DND-41 (cell line): ENCODE measurements at regions not wholly inside any gene's neighbourhood (a gene's known extent, or its start where the extent isn't known, plus 50 kb on each side); places are given as distances from the start of the nearest gene placed in this dataset.
"Not testable (repeated sequence)": the region's sequence is repeated elsewhere in the genome, so short reads cannot be mapped to it uniquely, and the experiment has no call there.

ENCODE experiments used
- ATAC-seq: fragments of 200-7000 bp; cut with Tn5 transposase; 3 replicates; pipeline ENCODE4 v1.9.1; 2021; ENCODE audit warnings: low read depth; ENCODE audit not compliant: insufficient read depth
- DNase-seq: peaks from one replicate; pipeline ENCODE4 v3.0.0-alpha.2; 2020
- H2AFZ ChIP-seq: 2 replicates; pipeline ENCODE4 v1.6.0; 2012; ENCODE audit warnings: low read depth, low read length
- H3K27ac ChIP-seq: 2 replicates; pipeline ENCODE4 v1.5.1; 2012; ENCODE audit warnings: low read length, inconsistent platforms
- H3K27me3 ChIP-seq: fragments of 200-600 bp; sonication (generic); 2 replicates; pipeline ENCODE4 v1.6.0; 2012; ENCODE audit warnings: low read length, mild to moderate bottlenecking, inconsistent platforms; ENCODE audit not compliant: insufficient read depth, poor library complexity
- H3K36me3 ChIP-seq: 2 replicates; pipeline ENCODE4 v1.5.1; 2012; ENCODE audit warnings: low read length, inconsistent platforms; ENCODE audit not compliant: insufficient read depth
- H3K4me1 ChIP-seq: 2 replicates; pipeline ENCODE4 v1.5.1; 2012; ENCODE audit warnings: mild to moderate bottlenecking, low read length; ENCODE audit not compliant: insufficient read depth
- H3K4me2 ChIP-seq: 2 replicates; pipeline ENCODE4 v1.6.0; 2012; ENCODE audit warnings: mild to moderate bottlenecking, moderate library complexity, low read length, inconsistent platforms; ENCODE audit not compliant: insufficient read depth
- H3K4me3 ChIP-seq, 2 experiments: fragments of 200-600 bp in 1 of 2; shearing (Covaris generic) in 1 of 2; 2 replicates each; pipeline ENCODE4 v1.5.1; 2012 to 2016; ENCODE audit warnings: inconsistent platforms in 2 of 2, low read length in 2 of 2, mild to moderate bottlenecking in 2 of 2, low read depth in 1 of 2, moderate library complexity in 1 of 2
- H3K79me2 ChIP-seq: 2 replicates; pipeline ENCODE4 v1.6.0; 2012; ENCODE audit warnings: low read length, inconsistent platforms; ENCODE audit not compliant: insufficient read depth
- H3K9ac ChIP-seq: 2 replicates; pipeline ENCODE4 v1.6.0; 2012; ENCODE audit warnings: low read depth, mild to moderate bottlenecking, inconsistent platforms, low read length, moderate library complexity
- H3K9me3 ChIP-seq: 2 replicates; pipeline ENCODE4 v1.5.1; 2012; ENCODE audit warnings: low read length, moderate library complexity, mild to moderate bottlenecking, inconsistent platforms; ENCODE audit not compliant: insufficient read depth, severe bottlenecking
- H4K20me1 ChIP-seq: 2 replicates; pipeline ENCODE4 v1.6.0; 2012; ENCODE audit warnings: low read length; ENCODE audit not compliant: insufficient read depth
- CTCF ChIP-seq: IDR thresholded peaks from 2 replicates; pipeline ENCODE4 v1.5.1; 2012; ENCODE audit warnings: borderline replicate concordance, low read length, moderate library complexity, mild to moderate bottlenecking; ENCODE audit not compliant: poor library complexity, severe bottlenecking; ENCODE audit errors: extremely low read depth
- EZH2 ChIP-seq: IDR thresholded peaks from 3 replicates; pipeline ENCODE4 v1.6.1; 2012; ENCODE audit warnings: borderline replicate concordance, low read depth, mild to moderate bottlenecking, moderate library complexity, low read length, inconsistent platforms; ENCODE audit not compliant: severe bottlenecking

DNA sequence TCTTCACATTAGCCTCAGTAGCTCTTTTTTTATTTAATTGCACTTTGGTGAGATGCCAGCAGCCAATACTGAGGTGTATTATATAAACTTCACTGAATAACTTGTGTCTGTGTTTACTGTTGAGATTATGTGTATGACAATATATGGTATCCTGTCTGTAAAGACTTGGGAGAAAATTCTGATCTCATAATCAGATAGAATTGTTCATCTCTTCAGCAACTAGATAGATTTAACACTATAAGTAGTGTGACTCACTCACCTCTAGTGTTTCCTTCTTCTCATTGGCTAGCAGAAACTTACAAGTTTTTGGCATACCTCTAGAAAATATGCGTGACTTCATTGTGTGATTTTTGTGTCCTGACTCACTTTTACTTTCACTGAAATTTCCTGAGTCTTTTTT, 67.6 kb upstream of the TGFBR2 start:
- no peak for DNase-seq

DNA sequence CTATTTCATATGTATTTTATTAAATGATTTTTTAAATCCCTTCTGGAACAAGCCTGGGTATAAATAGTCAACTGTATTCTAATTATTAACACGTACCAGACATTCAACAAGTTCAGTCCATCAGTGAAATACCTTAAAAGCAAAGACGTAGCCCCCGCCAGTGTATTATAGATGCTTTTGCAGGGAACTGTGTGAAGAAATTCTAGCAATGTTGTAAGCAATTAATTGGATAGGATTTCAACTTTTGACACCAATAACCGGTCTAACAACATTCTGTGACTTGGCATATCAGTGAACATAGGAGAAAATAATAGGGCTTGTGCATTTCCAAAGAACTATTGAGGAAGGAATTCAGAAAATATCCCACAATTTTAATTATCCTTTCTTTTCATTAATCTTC, 67.2 kb upstream of the TGFBR2 start:
- no peaks in the 10 kb centered on the region for H3K36me3 ChIP-seq
- H3K4me1 ChIP-seq = peaks cover 3% of the 10 kb centered on the region; the same call in 1 of the 2 replicates
- TF ChIP-seq EZH2 (no peak), CTCF (no peak)
- no peaks in the 10 kb centered on the region for H3K27me3 ChIP-seq
- H4K20me1 ChIP-seq = no peaks in the 10 kb centered on the region
- no peaks in the 10 kb centered on the region for H3K79me2 ChIP-seq
- H3K4me2 ChIP-seq = no peak overlapping the region
- no peak overlapping the region for H3K9ac ChIP-seq
- DNase-seq (no peak), ATAC-seq (no peak)
- H3K9me3 ChIP-seq = no peaks in the 10 kb centered on the region
- H3K4me3 ChIP-seq = no peak overlapping the region
- H3K27ac ChIP-seq = no peak overlapping the region
- no peak overlapping the region for H2AFZ ChIP-seq

More for the DNA sequence above, 67.6 kb upstream of the TGFBR2 start:
- Histone ChIP-seq H3K9me3 (no peaks in the 10 kb centered on the region), H3K4me2 (no peak overlapping the region), H4K20me1 (no peaks in the 10 kb centered on the region), H3K27me3 (no peaks in the 10 kb centered on the region), H3K36me3 (no peaks in the 10 kb centered on the region), H3K79me2 (no peaks in the 10 kb centered on the region), H3K9ac (no peak overlapping the region), H3K4me3 (no peak overlapping the region), H3K4me1 (peaks cover 3% of the 10 kb centered on the region; the same call in 1 of the 2 replicates), H2AFZ (no peak overlapping the region), H3K27ac (no peak overlapping the region)
- TF ChIP-seq CTCF (no peak), EZH2 (no peak)
- no peak for ATAC-seq

- Histone ChIP-seq H3K36me3 (no peaks in the 10 kb centered on the region), H3K9ac (no peak overlapping the region), H4K20me1 (no peaks in the 10 kb centered on the region), H3K9me3 (no peaks in the 10 kb centered on the region), H3K79me2 (no peaks in the 10 kb centered on the region), H3K27ac (no peak overlapping the region), H3K4me1 (peaks cover 3% of the 10 kb centered on the region; the same call in 1 of the 2 replicates), H3K4me2 (no peak overlapping the region), H2AFZ (no peak overlapping the region), H3K4me3 (no peak overlapping the region), H3K27me3 (no peaks in the 10 kb centered on the region)
- TF ChIP-seq CTCF = no peak
- no peak for TF ChIP-seq EZH2
- DNase-seq = no peak
- ATAC-seq = no peak
These were observed 66.6 kb upstream of the TGFBR2 start for GRCh38 chr3:30539772-30540171.

DNA sequence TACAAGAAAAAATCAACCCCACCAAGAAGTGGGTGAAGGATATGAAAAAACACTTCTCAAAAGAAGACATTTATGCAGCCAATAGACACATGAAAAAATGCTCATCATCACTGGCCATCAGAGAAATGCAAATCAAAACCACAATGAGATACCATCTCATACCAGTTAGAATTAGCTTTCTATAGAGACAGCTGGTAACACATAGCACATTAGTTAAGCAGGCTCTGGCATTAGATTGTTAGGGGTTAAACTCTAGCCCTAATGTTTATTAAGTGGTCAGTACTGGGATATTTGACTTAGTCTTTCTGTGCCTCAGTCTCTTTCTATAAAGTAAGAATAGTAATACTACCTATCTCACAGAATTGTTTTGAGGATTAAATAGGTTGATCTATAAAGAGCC, 65.2 kb upstream of the TGFBR2 start:
- not testable (repeated sequence) for H3K27ac ChIP-seq, H3K9me3 ChIP-seq, H4K20me1 ChIP-seq, H3K4me1 ChIP-seq, H3K36me3 ChIP-seq, H3K9ac ChIP-seq, H3K79me2 ChIP-seq, H3K4me3 ChIP-seq, H3K27me3 ChIP-seq, H2AFZ ChIP-seq, H3K4me2 ChIP-seq, DNase-seq
- ATAC-seq = peak; percentile 69
